Activated CD4-positive, alpha-beta T cell treated with anti-CD3 and anti-CD28 coated beads for 48 hours (primary cell): ENCODE measurements at regions not wholly inside any gene's neighbourhood (a gene's known extent, or its start where the extent isn't known, plus 50 kb on each side); places are given as distances from the start of the nearest gene placed in this dataset.

Source experiments
- DNase-seq: peaks from one replicate; pipeline ENCODE4 v3.0.0-alpha.2; 2020

GRCh38 chr9:7980041-7980440 is 180.5 kb upstream of the DMAC1 start:
- DNase-seq = no peak

GRCh38 chr9:7979611-7980010 is 180.0 kb upstream of the DMAC1 start:
- DNase-seq = no peak

DNA sequence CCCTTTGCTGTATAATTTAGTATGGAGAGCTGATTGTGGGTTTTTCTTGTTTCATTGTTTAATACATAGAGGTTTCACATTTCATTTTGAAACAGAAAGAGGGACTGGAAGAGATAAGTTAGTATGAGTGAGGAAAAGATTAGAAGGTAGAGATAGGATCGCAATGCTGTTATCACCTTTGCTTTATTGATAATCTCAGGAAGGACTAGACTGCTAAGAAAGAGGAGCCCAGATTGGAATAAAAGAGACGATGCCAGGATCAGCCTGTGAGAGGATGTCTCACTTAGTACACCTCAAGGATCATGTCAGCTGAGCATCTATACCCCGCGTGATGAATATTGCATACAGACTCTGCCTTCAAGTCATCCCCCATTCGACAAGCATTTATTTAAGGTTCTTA is 178.0 kb upstream of the DMAC1 start:
- no peak for DNase-seq

GRCh38 chr9:7976856-7977255 is 177.3 kb upstream of the DMAC1 start:
- no peak for DNase-seq

DNA sequence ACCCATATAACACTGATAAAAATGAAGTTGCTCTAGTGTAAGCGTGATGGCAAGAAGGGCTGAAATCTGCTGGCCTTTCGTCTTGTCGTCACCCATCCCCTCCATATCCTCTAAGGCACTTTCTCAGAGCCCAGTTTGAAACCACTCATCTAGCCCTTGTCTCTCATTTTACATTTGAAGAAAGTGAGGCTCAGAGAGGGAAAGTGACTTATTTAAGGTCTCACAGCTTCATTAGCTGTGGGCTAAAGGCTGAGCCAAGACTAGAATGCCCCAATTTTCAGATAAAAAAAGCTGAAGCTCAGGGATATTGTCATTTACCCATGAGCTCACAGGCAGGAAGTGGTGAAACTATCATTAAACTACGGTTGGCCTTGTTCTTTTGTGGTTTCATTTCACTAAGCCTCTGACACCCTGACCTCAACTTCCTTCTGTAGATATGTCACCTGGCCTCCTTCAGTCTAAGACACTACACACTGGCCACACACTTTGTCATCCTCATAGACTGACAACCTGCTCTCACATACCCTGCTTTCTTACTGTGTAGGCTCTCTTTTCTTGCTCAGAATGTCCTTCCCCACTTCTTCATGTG is 176.7 kb upstream of the DMAC1 start:
- DNase-seq = peak; percentile 60

GRCh38 chr9:7975336-7975735 is 175.8 kb upstream of the DMAC1 start:
- DNase-seq = no peak

GRCh38 chr9:7974335-7974960 is 174.9 kb upstream of the DMAC1 start:
- peak; percentile 25 for DNase-seq

DNA sequence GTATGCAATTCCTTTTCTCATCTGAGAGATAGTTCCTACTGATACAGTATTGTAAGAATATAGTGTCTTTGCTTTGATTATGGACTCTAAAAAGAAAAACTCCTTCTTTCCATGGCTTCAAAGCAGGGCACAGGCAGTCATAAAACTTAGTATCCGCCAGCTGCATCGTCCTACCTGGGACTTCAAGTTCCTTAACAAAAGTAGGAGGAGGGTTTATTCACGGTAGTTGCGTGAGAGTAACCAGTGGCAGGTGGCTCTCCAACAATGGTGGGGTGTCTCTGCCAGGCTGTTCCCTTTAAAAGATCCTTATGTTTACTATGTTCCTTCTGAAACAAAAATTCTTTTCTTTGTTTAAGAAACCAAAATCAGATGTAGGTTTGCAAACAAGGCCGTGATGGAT is 173.5 kb upstream of the DMAC1 start:
- DNase-seq = no peak

GRCh38 chr9:7970681-7971330 is 171.2 kb upstream of the DMAC1 start:
- DNase-seq = no peak

GRCh38 chr9:7968687-7969086 is 169.1 kb upstream of the DMAC1 start:
- DNase-seq = no peak

GRCh38 chr9:7967851-7968250 is 168.3 kb upstream of the DMAC1 start:
- no peak for DNase-seq

DNA sequence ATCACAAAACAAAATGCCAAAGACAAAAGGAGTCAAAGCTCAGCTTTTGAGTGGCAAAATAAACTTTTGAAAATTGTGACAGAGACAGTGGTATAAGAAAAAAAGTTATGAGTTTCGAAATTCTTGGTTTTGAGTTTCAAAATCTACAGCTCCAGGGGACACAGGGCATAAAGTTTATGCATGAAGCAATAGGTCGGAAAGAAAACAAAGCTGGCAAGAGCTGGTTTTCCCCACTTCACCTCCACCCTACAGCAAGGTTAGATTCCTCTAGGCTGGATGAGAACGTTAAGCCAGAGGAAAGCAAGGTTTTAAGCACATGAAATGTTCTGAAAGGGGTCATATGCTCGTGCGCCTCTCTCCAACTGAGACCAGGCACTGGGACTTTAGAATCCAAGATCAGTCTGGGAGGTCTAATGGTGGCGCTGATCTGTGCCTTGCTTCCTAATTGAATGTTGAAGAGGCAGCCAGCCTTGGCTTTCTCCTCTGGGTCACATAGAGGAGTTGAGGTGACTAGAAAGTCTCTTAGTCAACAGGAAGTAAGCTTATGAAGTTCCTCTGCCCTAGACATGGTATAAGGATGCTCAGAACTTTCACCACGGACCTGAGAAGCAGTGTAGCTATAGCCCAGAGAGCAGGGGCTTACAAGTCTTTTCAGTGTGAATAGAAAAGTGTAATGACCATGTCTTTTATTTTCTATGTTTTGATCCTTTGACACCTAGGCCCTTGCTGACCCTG is 167.7 kb upstream of the DMAC1 start:
- DNase-seq = no peak

GRCh38 chr9:7965063-7965462 is 165.5 kb upstream of the DMAC1 start:
- no peak for DNase-seq

DNA sequence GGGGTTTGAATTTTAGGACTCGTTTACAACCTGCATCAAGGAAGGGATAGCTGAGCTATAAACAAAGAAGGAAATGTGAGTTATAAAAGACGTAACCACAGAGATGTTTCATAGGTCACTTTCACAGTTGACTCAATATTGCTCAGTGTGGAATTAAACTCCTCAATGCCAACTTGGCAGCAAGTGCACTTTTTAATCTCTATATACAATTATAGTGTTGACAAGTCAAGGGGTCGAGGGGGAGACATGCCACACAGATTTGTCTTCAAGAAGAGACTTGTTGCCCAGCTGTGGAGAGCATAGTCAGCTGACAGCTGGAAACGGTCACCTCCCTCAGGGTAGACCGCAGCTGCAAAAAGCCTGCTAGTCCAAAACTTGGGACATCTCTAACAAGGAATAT is 163.4 kb upstream of the DMAC1 start:
- DNase-seq = no peak

DNA sequence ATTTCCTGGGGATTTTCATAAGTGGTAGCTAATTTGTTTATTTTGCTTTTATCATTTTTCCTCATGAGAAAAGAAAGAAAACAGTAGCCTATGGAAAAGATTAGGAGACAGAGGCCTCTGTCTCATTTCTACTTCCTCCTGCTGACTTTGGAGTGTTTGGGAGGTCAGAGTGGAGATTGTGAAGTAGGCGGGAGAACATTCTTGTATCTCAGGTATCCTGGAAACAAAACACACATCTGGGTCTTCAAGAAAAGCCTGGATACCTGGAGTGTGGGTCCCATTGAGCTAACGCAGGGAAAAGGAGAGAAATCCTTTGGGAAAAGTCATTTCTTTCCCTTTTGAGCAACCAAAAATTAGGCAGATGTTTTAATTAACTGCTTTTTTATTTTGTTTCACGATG is 161.5 kb upstream of the DMAC1 start:
- no peak for DNase-seq

- DNase-seq = no peak
Observed at GRCh38 chr9:7960320-7961050, 160.9 kb upstream of the DMAC1 start.

- no peak for DNase-seq
Observed at GRCh38 chr9:7957803-7958202, 158.2 kb upstream of the DMAC1 start.

- DNase-seq = no peak
Observed at GRCh38 chr9:7947577-7947976, 148.0 kb upstream of the DMAC1 start.

DNA sequence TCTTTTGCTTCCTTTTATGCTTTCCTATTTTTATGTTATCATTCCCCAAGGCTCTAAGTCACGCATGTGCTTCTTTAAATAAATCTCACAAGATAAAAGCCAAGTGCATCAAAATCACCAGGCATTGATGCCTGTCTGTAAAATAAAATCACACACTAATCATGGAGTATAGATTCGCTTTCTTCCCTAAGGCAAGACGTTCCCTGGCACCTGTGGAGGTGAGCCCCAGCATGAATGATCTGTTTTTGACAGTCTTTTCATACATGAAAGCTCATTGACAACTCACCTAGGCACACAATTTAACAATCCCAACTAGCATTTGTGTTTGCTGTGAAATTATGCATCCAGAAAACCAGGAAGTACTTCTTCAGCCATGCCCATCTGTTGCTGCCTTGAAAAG is 146.9 kb upstream of the DMAC1 start:
- DNase-seq = no peak

DNA sequence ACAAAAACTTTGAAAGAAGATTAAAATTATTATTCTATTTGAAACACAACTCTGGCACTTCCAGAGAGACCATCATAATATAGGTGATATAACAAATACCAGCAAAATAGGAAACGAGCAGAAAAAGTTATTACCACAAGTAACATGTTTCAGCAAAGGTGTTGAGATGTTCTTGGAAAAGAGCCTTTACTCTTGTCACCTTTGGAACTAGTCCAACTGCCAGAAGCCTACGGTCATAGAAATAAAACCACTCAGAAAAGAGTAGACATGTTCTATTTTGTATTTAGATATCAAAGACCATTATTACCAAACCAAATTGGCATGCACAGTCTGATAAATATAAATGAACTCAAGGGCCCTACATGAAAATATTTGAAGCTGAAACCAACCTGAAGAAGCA is 145.0 kb upstream of the DMAC1 start:
- no peak for DNase-seq

DNA sequence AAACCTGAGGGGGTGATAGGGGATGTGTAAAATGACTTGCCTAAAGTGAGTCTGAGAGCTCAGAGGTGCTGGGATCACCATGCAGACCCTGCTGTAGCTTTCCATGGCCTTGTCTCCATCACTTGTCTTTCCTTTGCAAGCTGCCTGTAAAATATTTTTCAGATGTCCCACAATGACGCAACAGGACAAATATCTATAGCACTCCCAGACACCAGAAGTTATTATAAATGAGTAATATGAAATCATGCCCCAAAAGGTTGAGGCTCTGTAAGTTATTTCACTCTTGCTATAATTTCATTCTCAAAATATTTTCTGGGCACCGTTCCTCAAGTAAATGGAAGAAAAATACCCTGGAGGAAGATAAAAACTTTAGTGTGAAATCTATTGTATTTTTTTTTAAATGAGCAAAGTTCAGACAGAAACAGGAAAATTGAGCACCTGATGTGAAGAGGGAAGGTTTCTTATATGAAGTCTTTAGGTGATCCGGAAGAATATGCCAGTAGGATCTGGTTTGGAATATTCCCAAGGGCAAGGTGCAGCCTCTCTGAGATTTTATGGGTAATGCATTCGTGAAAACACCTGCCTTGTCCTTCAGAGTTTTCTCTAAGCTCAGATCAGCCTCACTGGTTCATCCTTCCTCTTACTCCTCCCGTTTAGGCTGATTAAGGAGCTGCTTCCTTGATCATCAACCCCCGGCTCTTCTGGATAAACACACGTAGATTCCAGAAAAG is 138.3 kb upstream of the DMAC1 start:
- DNase-seq = no peak

DNA sequence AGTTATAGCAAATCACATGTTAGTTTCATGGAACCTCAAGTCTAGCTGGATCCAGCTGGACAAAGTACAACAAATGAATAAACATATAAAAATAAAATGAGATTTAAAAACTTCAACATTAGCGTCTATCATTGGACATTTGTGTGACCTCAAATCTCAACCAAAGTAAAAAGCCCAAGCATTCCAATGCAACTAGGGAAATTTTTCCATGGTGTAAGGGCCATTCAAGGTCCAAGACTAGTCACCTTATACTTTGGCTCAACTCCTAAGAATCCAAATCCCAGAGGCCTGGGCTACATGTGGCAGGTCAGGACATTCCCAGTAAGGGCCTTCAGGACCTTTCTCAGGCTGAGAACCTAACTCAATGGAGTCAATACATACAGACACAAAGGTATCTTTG is 137.4 kb upstream of the DMAC1 start:
- DNase-seq = no peak

GRCh38 chr9:7936163-7936562 is 136.6 kb upstream of the DMAC1 start:
- no peak for DNase-seq
